ENCODE measurements at regions not wholly inside any gene's neighbourhood (a gene's known extent, or its start where the extent isn't known, plus 50 kb on each side); places are given as distances from the start of the nearest gene placed in this dataset.

GRCh38 chr11:70486731-70487130 is 88.4 kb downstream of the CTTN start:
- DNase-seq (ENCODE audit: low spot score): no peak

- no peak for DNase-seq (ENCODE audit: low spot score)
Measured at GRCh38 chr11:70487160-70487559, 88.8 kb downstream of the CTTN start.

GRCh38 chr11:70487756-70488155 is 89.4 kb downstream of the CTTN start:
- DNase-seq (ENCODE audit: low spot score): no peak

- DNase-seq (ENCODE audit: low spot score): no peak
Measured at GRCh38 chr11:70488171-70488703, 89.9 kb downstream of the CTTN start.

GRCh38 chr11:70489276-70489675 is 90.9 kb downstream of the CTTN start:
- DNase-seq (ENCODE audit: low spot score): no peak

GRCh38 chr11:70490208-70490607 is 91.9 kb downstream of the CTTN start:
- DNase-seq (ENCODE audit: low spot score): no peak

- no peak for DNase-seq (ENCODE audit: low spot score)
Measured at GRCh38 chr11:70490723-70491558, 92.6 kb downstream of the CTTN start.

- no peak for DNase-seq (ENCODE audit: low spot score)
Measured at GRCh38 chr11:70491696-70492472, 93.6 kb downstream of the CTTN start.

GRCh38 chr11:70493089-70493474 is 94.8 kb downstream of the CTTN start:
- DNase-seq (ENCODE audit: low spot score): no peak

GRCh38 chr11:70493891-70494290 is 95.6 kb downstream of the CTTN start:
- DNase-seq (ENCODE audit: low spot score): no peak

- DNase-seq (ENCODE audit: low spot score): no peak
Measured at GRCh38 chr11:70494559-70495350, 96.4 kb downstream of the CTTN start.

- no peak for DNase-seq (ENCODE audit: low spot score)
Measured at GRCh38 chr11:70495351-70496310, 97.3 kb downstream of the CTTN start.

- no peak for DNase-seq (ENCODE audit: low spot score)
Measured at GRCh38 chr11:70496591-70497535, 98.5 kb downstream of the CTTN start.

- no peak for DNase-seq (ENCODE audit: low spot score)
Measured at GRCh38 chr11:70497536-70498075, 99.3 kb downstream of the CTTN start.

- no peak for DNase-seq (ENCODE audit: low spot score)
Measured at GRCh38 chr11:70498171-70498571, 99.8 kb downstream of the CTTN start.

- no peak for DNase-seq (ENCODE audit: low spot score)
Measured at GRCh38 chr11:70498976-70499801, 100.9 kb downstream of the CTTN start.

- no peak for DNase-seq (ENCODE audit: low spot score)
Measured at GRCh38 chr11:70500076-70500847, 101.9 kb downstream of the CTTN start.

All from CD4-positive, alpha-beta T cell treated with Interleukin-6 at 100 ng/mL for 8 hours (primary cell).